GM19351 (cell line): ENCODE measurements at regions not wholly inside any gene's neighbourhood (a gene's known extent, or its start where the extent isn't known, plus 50 kb on each side); places are given as distances from the start of the nearest gene placed in this dataset.

Experiments used
- ATAC-seq: cut with Tn5 transposase; IDR thresholded peaks from one replicate; pipeline ENCODE4 v1.9.1; 2021; ENCODE audit warnings: mild to moderate bottlenecking, moderate library complexity; ENCODE audit not compliant: unreplicated experiment

DNA sequence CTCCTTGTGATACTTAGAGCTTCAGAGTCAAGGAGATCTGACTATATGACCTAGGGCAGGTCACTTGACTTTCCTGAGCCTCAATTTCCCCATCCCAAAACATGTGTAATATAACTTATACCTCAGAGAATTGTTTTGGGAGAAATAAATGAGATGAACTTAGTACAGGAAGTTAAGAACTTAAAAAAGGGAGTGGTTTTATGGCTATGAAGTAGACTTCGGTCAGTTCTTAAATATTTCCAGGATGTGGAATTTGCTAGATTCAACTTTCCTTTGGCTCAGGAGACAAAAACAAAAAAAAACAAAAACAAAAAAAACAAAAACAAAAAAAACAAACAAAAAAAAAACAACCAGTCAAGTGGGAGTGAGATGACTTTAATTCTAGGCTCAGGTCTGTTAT, 116.7 kb downstream of the EDEM1 start:
- ATAC-seq = no peak

DNA sequence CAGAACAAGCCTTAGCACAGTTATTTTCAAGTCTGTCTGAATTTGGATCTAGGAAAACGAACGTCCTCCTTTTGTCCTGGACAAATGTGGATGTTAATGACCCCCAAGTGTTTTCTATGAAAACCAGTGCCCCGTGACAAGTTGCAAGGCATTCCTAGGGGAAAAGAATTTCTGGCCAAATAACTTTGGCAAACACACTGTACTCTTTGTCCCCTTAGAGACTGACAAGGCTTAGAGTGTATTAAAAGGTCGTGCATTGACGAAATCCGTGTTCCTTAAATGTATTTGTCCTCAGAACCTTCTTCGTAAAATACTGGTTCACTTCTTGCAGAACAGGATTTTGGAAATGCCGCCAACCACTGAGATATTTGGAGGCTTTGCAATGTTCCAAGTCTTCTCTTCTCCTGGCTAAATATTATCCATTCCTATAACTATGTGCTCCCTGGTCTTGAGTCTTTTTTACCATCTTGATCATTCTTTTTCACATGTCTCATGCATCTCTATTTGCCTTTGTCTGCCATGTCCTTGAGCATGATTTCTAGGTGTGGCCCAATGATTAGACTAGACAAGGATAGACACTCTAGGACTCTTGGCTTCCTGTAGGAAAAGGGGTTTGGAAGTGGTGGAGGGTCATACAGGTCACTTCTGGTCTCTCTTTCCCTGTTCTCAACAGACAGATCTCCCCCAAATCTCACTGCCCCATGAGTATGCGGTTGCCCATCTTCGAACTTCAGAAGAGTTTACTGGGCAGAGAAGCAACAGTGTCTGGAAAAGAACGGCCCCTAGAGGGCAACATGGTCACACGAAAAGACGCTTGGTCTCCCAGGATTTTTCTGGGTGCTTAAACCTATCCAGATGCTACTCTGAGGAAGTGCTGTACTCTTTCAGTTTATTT, 117.5 kb downstream of the EDEM1 start:
- peak; percentile 93 for ATAC-seq

DNA sequence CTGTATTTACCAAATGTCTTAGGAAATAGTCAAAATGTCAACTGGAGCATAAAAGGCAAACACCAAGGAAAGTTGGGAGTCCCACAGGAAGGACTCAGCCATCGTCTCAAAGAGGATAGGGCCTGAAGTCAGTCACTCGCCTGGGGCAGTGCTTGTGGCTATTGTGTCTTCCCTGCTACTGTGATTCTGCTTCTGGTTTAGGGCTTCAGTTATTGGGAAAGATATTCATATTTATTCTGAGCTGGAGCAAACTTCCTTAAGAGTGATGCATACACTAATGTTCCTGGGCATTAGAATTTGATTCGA, 118.1 kb downstream of the EDEM1 start:
- peak; percentile 25 for ATAC-seq

DNA sequence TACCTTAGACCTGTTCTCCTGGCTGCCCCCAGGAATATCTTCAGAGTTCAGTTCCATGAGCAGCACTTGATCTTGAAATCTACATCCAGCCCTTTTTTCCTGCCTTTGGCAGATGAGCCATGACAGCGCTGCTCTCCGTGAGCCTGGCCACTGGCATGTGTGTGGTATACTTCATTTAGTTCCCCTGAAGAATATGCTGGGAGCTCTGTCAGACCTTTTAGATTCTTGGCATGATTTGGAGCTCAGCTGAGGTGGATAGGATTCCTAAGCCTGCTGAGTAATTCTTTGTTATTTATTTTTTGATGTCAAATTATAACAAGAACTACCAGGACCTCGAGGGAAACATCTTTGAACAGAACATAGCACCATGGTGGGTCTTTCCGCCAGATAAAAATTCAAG, 121.7 kb downstream of the EDEM1 start:
- no peak for ATAC-seq

DNA sequence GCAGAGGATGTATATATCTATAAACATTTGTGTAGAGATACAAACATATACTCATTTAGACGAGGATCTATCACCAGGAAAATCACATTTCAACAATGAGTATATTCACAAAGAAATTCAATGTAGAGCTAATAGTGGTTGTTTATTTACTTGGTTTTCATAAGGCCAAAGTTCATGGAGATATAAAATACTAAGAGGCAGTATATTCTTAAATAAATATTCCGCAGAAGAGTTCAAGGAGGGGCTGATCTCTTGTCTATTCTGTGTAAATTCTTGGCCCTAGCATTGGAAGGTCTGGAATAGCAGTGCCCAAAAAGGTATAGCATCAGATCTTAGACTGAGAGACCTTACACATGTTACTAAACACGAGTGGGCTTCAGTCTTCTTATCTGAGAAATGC, 122.1 kb downstream of the EDEM1 start:
- ATAC-seq = no peak

DNA sequence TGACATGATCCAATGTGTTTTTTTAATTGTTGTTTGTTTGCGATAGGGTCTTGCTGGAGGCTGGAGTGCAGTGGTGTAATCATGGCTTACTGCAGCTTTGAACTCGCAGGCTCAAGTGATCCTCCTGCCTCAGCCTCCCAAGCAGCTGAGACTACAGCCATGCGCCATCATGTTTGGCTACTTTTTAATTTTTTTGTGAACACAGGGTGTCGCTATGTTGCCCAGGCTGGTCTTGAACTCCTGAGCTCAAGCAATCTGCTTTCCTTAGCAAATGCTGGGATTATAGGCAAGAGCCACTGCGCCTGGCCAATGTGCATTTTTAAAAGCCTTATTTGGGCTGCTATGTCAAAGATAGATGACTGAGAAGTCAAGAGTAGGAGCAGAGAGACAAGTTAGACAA, 123.0 kb downstream of the EDEM1 start:
- ATAC-seq = no peak

DNA sequence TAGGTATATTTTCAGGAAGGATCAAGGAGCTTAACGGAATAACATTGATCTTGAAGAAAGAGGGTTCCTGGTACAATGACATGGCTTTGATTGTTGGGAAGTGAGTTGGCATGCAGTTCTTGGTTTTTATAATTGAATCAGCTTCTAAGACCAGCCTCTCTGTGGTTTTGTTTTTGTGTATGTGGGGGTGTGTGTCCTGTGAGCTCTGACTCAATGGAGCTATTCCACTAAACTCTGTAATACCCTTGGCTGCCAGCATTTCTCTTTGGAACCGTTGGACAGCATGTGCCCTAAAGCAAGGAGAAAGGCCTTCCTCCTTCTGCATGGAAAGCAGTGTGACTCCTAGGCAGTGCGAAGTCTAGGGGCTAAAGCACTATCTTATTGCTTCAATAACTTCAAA, 124.8 kb downstream of the EDEM1 start:
- no peak for ATAC-seq

DNA sequence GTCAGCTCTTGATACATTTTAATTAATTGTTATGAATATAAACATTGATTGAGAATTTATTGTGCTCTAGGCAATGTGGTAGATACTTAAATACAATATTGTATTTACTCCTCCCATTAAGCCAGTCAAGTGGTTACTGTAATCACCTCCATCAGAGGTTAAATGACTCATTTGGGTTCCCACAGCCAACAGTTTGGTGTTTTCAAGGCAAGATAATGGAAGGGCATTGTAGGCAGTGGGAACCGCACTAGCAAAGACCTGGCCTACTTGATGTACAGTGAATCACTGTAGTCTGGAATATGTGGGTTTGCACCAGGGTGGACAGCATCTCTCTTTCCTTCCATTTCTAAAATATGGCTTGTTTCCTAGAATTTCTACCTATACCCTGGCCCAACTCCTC, 127.4 kb downstream of the EDEM1 start:
- no peak for ATAC-seq

DNA sequence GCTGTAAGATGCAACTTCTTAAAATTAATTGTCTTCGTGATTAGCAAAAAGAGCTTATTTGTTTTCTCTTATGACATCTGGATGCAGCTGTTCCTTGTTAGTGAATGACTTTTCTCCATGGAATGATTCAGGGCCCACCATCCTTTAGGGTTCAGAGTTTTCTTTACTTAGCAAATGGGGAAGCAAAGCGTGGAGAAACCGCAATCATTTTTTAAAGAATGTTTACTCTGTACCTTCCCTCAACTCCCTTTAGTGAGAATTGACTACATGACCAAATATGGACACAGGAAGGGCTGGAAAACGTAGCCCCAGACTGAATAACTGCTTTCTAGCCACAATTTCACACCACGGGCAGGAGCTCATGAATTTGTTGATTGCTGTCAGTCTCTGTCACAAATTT, 130.1 kb downstream of the EDEM1 start:
- no peak for ATAC-seq

DNA sequence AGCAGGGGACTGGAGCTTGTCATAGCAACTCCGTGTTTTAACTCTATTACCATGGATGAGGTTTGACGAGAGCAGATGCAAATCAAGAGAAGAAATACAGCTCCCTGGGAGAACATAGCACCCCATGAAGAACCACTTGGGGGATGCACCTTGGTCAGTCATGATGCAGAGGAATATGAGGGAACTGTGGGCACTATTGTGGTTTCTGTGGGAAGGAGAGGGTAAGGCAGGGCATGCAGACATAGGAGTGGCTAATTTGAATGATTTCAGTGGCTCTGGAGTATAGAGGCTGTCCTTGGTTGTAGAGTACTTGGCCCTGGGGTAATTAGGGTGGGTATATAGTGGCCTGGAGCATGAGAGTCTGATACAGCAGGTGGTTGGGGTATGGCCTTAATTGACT, 131.9 kb downstream of the EDEM1 start:
- ATAC-seq = no peak

DNA sequence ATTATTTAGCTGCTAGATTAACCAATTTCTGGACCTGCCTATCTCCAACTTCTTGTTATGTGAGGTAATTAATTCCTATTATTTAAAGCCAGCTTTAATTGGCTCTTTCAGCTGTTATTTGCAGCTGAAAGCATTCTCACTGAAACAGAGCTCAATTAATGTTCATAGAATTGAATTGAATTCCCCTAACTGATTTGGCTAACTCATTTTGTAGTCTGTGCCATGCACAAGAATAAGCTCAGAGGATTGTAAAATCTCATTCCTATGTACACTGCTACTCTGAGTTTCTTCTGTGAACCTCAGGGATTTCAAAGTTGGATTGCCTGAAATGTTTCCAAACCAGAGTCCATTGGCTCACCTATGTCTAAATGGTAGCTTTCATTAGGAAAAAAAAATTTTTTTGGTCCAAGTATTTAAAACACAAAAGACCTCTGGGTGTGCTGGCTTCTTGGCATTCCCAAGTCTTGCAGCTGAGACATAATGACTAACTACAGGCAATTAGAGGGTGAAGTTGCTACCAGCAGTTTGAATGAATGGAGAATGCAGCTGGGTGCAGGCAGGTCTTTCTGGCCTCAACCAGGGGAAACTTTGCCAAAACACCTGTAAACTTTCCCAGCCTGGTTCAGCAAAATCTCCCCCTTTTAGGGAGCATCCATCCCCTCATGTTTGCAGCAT, 134.3 kb downstream of the EDEM1 start:
- ATAC-seq = no peak

DNA sequence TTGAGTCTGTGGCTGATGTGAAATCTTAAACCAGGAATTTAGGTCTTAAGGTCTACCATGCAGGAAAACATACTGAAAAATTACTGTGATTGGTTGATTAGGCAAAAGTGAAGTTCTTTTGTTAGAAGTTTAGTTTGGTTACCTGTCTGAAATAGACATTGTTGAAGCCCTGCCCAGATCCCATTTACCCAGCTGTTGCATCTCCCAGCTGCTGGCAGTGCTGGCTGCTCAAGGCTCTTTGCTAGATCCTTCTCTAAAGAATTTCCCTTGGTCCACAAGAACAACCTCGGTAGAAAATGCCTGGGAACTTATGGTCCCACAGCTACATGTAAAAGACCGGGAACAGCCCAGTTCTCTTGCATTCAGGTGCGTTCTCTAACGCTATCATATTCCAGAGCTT, 137.3 kb downstream of the EDEM1 start:
- no peak for ATAC-seq

DNA sequence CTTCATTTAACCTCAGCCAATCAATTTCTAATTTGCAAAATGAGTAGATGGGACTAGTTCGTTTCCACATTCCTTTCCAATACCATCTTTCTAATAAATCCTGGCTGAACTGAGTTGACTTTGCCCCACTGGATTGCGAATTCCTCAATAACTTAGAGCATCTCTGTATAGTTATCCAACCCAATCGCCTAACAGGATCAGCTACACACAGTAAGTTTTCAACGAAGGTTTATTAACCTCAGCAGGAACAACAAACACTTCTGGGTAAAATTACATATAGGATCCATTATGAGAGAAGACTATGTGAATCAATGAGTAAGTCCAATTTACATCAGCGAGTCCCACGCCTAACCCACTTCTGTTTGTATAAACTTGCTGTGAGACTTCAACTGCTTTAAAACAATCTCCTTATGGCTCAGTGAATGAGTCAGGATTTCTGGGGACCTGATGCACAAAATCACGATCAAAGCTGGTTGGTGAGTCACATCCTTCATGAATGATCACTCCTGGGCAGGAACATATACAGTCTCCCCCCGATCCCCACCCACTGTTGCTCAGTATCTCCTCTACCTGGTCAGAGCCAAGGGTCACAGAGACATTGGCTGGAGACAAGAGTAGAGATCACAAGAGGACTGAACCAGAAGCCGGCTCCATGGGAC, 142.8 kb downstream of the EDEM1 start:
- ATAC-seq = no peak

DNA sequence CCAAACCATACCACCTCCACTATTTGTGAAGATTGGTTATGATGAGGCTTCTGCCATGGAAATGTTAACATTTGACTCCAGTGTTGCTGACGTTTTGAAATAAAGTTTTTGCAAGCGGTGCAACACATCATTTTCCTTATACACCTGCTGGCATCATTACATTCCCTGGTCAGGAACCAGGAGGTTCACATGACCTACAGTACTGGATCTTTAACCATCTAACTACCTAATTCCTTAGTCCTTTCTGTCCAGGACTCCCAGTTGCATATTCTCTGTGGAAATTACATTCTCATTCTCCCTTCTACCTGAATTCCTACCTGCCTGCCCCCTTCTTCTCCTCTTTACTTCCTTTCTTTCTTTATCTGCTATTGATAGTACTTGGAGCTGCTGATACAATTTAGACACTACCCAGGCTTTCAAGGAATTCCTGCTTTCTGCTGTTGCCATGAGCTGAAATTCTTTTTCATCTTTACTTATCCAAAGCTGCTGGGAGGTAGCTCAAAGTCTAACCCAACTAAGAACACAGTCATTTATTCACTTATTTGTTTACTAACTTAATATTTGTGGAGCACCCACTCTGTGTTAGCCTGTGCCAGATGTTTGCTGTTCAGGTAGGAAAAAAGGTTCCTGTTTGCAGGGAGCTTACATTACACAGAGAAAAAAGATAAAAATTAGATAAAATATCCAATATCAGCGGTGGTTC, 144.2 kb downstream of the EDEM1 start:
- no peak for ATAC-seq

DNA sequence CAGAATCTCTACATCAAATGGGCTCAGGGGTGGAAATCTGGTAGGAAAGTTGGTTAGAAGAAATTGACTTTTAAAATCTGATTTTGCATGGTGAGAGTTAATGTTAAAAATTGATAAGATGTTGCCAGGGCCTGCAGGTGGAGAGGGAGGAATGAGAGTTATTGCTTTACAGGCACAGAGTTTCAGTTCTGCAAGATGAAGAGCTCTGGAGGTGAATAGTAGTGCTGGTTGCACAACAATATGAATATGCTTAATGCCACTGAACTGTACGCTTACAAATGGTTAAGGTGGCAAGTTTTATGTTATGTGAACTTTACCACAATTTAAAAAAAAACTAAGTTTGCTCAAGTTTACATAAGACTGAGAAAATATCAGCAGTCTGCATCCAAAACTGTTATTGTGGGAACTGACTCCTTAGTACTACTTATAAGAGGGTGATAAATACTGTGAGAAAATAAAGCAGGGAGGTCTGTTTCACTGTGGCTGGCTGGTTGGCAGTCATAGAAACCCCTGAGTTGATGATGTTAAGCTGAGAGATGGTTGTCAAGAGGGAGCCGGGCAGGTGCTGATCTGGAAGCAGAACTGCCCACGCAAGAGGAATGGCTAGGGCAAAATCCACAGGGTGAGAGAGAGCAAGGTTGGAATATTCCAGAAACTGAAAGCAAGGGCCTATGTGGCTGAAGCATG, 144.9 kb downstream of the EDEM1 start:
- peak; percentile 77 for ATAC-seq

DNA sequence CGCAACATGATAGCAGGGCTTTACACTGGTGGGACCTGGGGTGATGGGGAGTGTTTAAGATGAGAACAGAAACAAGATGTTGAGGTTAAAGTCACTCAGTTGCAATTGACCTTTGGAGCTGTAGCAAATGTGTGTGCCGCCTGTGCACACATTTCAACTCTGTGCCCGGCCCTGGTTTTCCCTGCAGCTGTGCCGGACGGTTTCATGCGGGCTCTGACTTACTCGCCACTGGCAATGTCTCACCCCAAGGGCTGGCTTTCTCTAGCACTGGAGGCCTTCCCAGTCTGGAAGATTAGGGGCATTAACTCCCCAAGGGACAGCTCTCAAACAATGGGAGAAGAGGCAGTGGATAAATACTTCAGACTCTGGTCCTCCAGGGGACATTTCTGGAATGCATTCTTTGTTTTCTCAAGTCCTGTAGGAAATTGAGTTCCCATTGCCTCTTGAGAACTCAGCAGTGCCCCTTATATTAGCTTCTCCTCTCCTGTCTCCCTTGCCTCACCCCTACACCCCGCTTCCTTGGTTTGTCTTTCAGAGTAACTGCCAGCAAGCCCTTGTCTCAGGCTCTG, 152.5 kb downstream of the EDEM1 start:
- ATAC-seq = no peak

DNA sequence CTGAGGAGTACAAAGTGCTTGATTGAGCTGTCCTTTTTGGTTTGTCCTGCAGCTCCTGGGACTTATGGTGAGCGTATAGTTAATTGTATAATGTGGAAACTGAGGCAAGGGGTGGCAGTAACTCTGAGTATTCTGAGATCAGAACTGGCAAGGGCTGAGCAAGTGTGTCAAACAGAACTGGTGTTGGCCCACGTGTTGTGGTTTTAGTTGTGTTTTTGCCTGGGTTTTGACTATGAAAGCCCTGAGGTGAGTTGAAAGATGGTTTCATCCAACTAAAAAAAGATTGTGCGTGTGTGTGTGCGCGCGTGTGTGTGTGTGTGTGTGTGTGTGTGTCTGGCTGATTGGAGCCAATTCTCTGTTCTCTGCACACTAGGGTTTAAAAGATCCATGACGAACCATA, 154.1 kb downstream of the EDEM1 start:
- no peak for ATAC-seq

DNA sequence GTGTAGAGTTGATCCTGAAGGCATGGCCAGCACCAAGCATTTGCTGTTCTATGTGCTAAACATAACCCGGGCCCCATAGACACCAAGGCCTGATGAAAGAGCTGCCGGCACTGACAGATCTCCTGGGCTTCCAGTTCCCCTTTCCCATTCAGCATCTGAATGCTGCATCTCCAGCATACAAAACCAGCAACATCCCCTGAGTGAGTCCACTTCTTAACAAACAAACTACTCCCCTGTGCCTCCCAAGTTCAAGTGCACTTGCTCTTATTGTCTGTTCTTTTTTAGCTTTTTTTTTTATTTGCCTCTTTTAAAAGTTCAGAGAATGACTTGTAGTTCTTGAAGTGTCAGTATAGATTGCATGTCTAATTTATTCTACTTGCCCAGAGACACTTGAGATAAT, 156.0 kb downstream of the EDEM1 start:
- ATAC-seq = no peak

DNA sequence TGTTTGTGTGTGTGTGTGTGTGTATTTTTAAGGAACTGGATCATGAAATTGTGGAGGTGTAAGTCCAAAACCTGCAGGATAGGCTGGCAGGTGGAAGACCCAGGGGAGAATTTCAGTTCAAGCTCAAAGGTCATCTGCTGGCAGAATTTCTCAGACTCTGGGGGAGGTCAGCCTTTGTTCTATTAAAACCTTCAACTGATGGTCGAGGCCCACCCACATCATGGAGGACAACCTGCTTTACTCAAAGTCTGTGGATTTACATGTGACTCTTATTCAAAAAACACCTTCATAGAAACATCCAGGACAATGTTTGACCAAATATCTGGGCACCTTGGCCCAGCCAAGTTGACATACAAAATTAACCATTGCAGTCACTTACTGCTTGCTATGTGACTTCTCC, 157.2 kb downstream of the EDEM1 start:
- no peak for ATAC-seq

DNA sequence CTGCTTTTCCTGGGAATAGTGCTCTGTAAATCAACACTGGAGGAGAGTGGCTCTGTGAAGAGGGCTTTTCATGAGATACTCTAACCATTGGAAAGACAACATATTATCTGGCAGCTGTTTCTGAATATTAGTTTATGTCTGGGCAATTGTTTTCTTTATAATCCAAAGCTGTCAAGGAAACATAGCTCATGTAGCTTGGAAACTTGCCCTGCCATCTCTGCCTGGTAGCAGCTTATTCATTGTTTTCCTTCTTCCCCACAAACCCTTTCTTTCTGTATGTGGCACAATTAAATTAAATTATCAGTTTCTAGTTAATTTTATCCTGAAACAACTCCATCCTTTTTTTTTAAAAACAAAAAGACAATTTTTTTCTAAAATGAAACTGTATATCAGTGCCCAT, 160.0 kb downstream of the EDEM1 start:
- ATAC-seq = no peak
